SK-N-SH treated with all-trans-retinoic acid at 6 μM for 48 hours (cell line): ENCODE measurements at regions not wholly inside any gene's neighbourhood (a gene's known extent, or its start where the extent isn't known, plus 50 kb on each side); places are given as distances from the start of the nearest gene placed in this dataset.

ENCODE experiments used
- ARNTL ChIP-seq: fragments of 450-650 bp; formaldehyde crosslinking; IDR thresholded peaks from 2 replicates; pipeline ENCODE4 v1.5.0; 2020; ENCODE audit warnings: low read depth, mild to moderate bottlenecking, moderate library complexity, borderline replicate concordance
- GLIS3 ChIP-seq: fragments of 250-450 bp; sonication (Bioruptor Pico); IDR thresholded peaks from 2 replicates; pipeline ENCODE4 v1.5.0; 2020; ENCODE audit warnings: mild to moderate bottlenecking, moderate library complexity
- OSR1 ChIP-seq: fragments of 250-450 bp; sonication (Bioruptor Pico); IDR thresholded peaks from 2 replicates; pipeline ENCODE4 v1.8.0; 2022; ENCODE audit warnings: moderate library complexity, mild to moderate bottlenecking, inconsistent platforms
- PPARA ChIP-seq: fragments of 250-450 bp; sonication (Bioruptor Pico); IDR thresholded peaks from 2 replicates; pipeline ENCODE4 v1.5.0; 2020; ENCODE audit warnings: mild to moderate bottlenecking, borderline replicate concordance
- SNAI2 ChIP-seq: fragments of 250-450 bp; sonication (Bioruptor Pico); IDR thresholded peaks from 2 replicates; pipeline ENCODE4 v1.5.0; 2020; ENCODE audit warnings: mild to moderate bottlenecking, moderate library complexity
- ZC3H10 ChIP-seq: fragments of 250-450 bp; sonication (Bioruptor Pico); IDR thresholded peaks from 2 replicates; pipeline ENCODE4 v1.5.1; 2021; ENCODE audit warnings: mild to moderate bottlenecking, moderate library complexity
- ZNF565 ChIP-seq: fragments of 450-650 bp; formaldehyde crosslinking; conservative IDR thresholded peaks from 2 replicates; pipeline ENCODE4 v1.5.0; 2020; ENCODE audit warnings: low read depth, mild to moderate bottlenecking, moderate library complexity
- TF ChIP-seq, protein P1 (sequence below): fragments of 250-450 bp; sonication (Bioruptor Pico); IDR thresholded peaks from 2 replicates; pipeline ENCODE4 v1.8.0; 2020; ENCODE audit warnings: mild to moderate bottlenecking, moderate library complexity, borderline replicate concordance
- TF ChIP-seq, protein P2 (sequence below): fragments of 250-450 bp; sonication (Bioruptor Pico); IDR thresholded peaks from 2 replicates; pipeline ENCODE4 v1.5.1; 2020; ENCODE audit warnings: low read depth, mild to moderate bottlenecking, moderate library complexity

DNA sequence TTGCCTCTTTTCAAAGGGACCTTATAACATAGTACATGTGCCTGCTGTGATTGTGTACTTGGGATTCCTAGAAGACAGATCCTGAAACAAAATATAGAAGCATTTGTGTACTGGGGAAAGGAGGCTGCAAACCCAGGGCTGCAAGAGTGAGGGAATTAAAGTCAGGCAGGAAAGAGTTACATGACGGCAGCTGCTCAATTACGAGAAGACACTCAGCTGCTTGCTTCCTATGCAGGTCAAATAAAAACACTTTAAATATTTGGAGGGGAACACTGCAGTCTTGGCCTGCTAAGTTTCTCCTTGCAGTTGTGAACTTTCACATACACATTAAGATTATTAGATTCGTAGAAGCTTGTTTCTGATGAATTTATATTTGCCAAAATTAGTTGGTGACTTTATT lies 191.9 kb upstream of the CXCL13 start:
- TF ChIP-seq OSR1 (no peak), SNAI2 (CRISPR knock-in tag) (no peak), ARNTL (CRISPR knock-in tag) (no peak), ZNF565 (CRISPR knock-in tag) (no peak), PPARA (CRISPR knock-in tag) (no peak), GLIS3 (no peak), ZC3H10 (CRISPR knock-in tag) (no peak)
- TF ChIP-seq, protein P1, sequence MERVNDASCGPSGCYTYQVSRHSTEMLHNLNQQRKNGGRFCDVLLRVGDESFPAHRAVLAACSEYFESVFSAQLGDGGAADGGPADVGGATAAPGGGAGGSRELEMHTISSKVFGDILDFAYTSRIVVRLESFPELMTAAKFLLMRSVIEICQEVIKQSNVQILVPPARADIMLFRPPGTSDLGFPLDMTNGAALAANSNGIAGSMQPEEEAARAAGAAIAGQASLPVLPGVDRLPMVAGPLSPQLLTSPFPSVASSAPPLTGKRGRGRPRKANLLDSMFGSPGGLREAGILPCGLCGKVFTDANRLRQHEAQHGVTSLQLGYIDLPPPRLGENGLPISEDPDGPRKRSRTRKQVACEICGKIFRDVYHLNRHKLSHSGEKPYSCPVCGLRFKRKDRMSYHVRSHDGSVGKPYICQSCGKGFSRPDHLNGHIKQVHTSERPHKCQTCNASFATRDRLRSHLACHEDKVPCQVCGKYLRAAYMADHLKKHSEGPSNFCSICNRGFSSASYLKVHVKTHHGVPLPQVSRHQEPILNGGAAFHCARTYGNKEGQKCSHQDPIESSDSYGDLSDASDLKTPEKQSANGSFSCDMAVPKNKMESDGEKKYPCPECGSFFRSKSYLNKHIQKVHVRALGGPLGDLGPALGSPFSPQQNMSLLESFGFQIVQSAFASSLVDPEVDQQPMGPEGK (CRISPR knock-in tag): no peak
- TF ChIP-seq, protein P2, sequence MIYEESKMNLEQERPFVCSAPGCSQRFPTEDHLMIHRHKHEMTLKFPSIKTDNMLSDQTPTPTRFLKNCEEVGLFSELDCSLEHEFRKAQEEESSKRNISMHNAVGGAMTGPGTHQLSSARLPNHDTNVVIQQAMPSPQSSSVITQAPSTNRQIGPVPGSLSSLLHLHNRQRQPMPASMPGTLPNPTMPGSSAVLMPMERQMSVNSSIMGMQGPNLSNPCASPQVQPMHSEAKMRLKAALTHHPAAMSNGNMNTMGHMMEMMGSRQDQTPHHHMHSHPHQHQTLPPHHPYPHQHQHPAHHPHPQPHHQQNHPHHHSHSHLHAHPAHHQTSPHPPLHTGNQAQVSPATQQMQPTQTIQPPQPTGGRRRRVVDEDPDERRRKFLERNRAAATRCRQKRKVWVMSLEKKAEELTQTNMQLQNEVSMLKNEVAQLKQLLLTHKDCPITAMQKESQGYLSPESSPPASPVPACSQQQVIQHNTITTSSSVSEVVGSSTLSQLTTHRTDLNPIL: no peak
